Astrocyte (in vitro differentiated cells and primary cell): ENCODE measurements at regions not wholly inside any gene's neighbourhood (a gene's known extent, or its start where the extent isn't known, plus 50 kb on each side); places are given as distances from the start of the nearest gene placed in this dataset.

Source experiments
- DNase-seq: peaks from one replicate; pipeline ENCODE4 v3.0.0-alpha.2; 2010; ENCODE audit warnings: low read depth
- FAIRE-seq: peaks from 2 replicates; lab custom pipeline; 2011; peaks lifted over from hg19 to GRCh38; lab: Jason Lieb, UNC
- H2AFZ ChIP-seq: 2 replicates; pipeline ENCODE4 v1.6.0; 2012; ENCODE audit warnings: low read depth, low read length, inconsistent platforms
- H3K27ac ChIP-seq: 2 replicates; pipeline ENCODE4 v1.5.1; 2011; ENCODE audit warnings: low read depth, low read length, inconsistent platforms
- H3K27me3 ChIP-seq: 2 replicates; pipeline ENCODE4 v1.6.0; 2011; ENCODE audit warnings: low read length, inconsistent platforms; ENCODE audit not compliant: insufficient read depth
- H3K36me3 ChIP-seq: 2 replicates; pipeline ENCODE4 v1.5.1; 2011; ENCODE audit warnings: low read length, inconsistent platforms; ENCODE audit not compliant: insufficient read depth
- H3K4me1 ChIP-seq: 2 replicates; pipeline ENCODE4 v1.5.1; 2011; ENCODE audit warnings: low read length, inconsistent platforms; ENCODE audit not compliant: insufficient read depth
- H3K4me2 ChIP-seq: 2 replicates; pipeline ENCODE4 v1.6.0; 2012; ENCODE audit warnings: low read length, inconsistent platforms
- H3K4me3 ChIP-seq: 2 replicates; pipeline ENCODE4 v1.5.1; 2011; ENCODE audit warnings: low read depth, mild to moderate bottlenecking, low read length, inconsistent platforms; ENCODE audit not compliant: insufficient read depth
- H3K79me2 ChIP-seq: 2 replicates; pipeline ENCODE4 v1.6.0; 2012; ENCODE audit warnings: mild to moderate bottlenecking, low read length, inconsistent platforms; ENCODE audit not compliant: insufficient read depth
- H3K9ac ChIP-seq: 2 replicates; pipeline ENCODE4 v1.6.0; 2012; ENCODE audit warnings: mild to moderate bottlenecking, low read length, inconsistent platforms
- H3K9me3 ChIP-seq: 2 replicates; pipeline ENCODE4 v1.5.1; 2012; ENCODE audit warnings: low read depth, mild to moderate bottlenecking, low read length, inconsistent platforms; ENCODE audit not compliant: insufficient read depth
- H4K20me1 ChIP-seq: 2 replicates; pipeline ENCODE4 v1.6.0; 2012; ENCODE audit warnings: low read length, inconsistent platforms; ENCODE audit not compliant: insufficient read depth
- H3K27ac Mint-ChIP-seq: one replicate; pipeline ENCODE4 v1.8.0; 2021; ENCODE audit warnings: mild to moderate bottlenecking, mixed read lengths; ENCODE audit not compliant: unreplicated experiment
- H3K27me3 Mint-ChIP-seq: one replicate; pipeline ENCODE4 v1.8.0; 2021; ENCODE audit warnings: low read depth, mixed read lengths; ENCODE audit not compliant: unreplicated experiment
- H3K36me3 Mint-ChIP-seq: one replicate; pipeline ENCODE4 v1.8.0; 2021; ENCODE audit warnings: low read depth, mixed read lengths; ENCODE audit not compliant: unreplicated experiment
- H3K4me1 Mint-ChIP-seq: one replicate; pipeline ENCODE4 v1.8.0; 2021; ENCODE audit warnings: low read depth, mixed read lengths; ENCODE audit not compliant: unreplicated experiment
- H3K4me3 Mint-ChIP-seq: one replicate; pipeline ENCODE4 v1.8.0; 2021; ENCODE audit warnings: mild to moderate bottlenecking, moderate library complexity, mixed read lengths; ENCODE audit not compliant: unreplicated experiment
- H3K9me3 Mint-ChIP-seq: one replicate; pipeline ENCODE4 v1.8.0; 2021; ENCODE audit warnings: mild to moderate bottlenecking, mixed read lengths; ENCODE audit not compliant: unreplicated experiment
- CTCF ChIP-seq: IDR thresholded peaks from 2 replicates; pipeline ENCODE4 v1.5.1; 2011; ENCODE audit warnings: low read depth, mild to moderate bottlenecking, inconsistent platforms, low read length, moderate library complexity; ENCODE audit not compliant: insufficient read depth
- EZH2 ChIP-seq: IDR thresholded peaks from 2 replicates; pipeline ENCODE4 v1.6.1; 2012; ENCODE audit warnings: mild to moderate bottlenecking, low read length, inconsistent platforms; ENCODE audit not compliant: insufficient read depth

GRCh38 chr4:34271479-34272355 lies 1972.6 kb downstream of the ARAP2 start:
- H3K27ac ChIP-seq = no peak overlapping the region
- no peaks in the 10 kb centered on the region for H3K27me3 ChIP-seq
- no peak overlapping the region for H3K9ac ChIP-seq
- Mint-ChIP-seq H3K27me3 (no peaks in the 10 kb centered on the region), H3K4me3 (no peak overlapping the region), H3K36me3 (no peaks in the 10 kb centered on the region), H3K9me3 (no peaks in the 10 kb centered on the region), H3K27ac (no peak overlapping the region), H3K4me1 (no peaks in the 10 kb centered on the region)
- FAIRE-seq = no peak
- no peak overlapping the region for H2AFZ ChIP-seq
- no peak overlapping the region for H3K4me3 ChIP-seq
- H3K4me2 ChIP-seq = no peak overlapping the region
- H3K36me3 ChIP-seq = no peaks in the 10 kb centered on the region
- no peaks in the 10 kb centered on the region for H4K20me1 ChIP-seq
- no peaks in the 10 kb centered on the region for H3K4me1 ChIP-seq
- TF ChIP-seq CTCF = no peak
- no peak for TF ChIP-seq EZH2
- no peaks in the 10 kb centered on the region for H3K9me3 ChIP-seq
- DNase-seq = no peak
- H3K79me2 ChIP-seq = no peaks in the 10 kb centered on the region

DNA sequence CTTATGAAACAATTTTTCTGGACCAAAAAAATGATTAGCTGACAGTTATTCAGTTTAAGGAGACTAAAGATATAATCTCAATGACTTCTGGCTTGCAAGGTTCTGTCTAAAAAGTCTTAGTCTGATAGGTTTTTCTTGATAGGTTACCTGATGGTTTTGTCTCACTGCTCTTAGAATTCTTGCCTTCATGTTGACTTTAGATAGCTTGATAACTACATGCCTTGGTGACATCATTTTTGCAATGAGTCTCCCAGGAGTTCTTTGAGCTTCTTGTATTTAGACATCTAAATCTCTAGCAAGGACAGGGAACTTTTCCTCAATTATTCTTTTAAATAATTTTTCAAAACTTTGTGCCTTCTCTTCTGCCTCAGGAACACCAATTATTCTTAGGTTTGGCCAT lies 1965.3 kb downstream of the ARAP2 start:
- H3K4me2 ChIP-seq = no peak overlapping the region
- no peaks in the 10 kb centered on the region for H3K36me3 ChIP-seq
- no peaks in the 10 kb centered on the region for H4K20me1 ChIP-seq
- no peaks in the 10 kb centered on the region for H3K9me3 ChIP-seq
- H3K27me3 ChIP-seq = no peaks in the 10 kb centered on the region
- Mint-ChIP-seq H3K4me1 (no peaks in the 10 kb centered on the region), H3K4me3 (no peak overlapping the region), H3K27ac (no peak overlapping the region), H3K36me3 (no peaks in the 10 kb centered on the region), H3K27me3 (no peaks in the 10 kb centered on the region), H3K9me3 (peaks cover 3% of the 10 kb centered on the region)
- no peaks in the 10 kb centered on the region for H3K79me2 ChIP-seq
- no peak for FAIRE-seq
- H3K4me3 ChIP-seq = no peak overlapping the region
- TF ChIP-seq EZH2 (no peak), CTCF (no peak)
- no peak for DNase-seq
- no peak overlapping the region for H3K27ac ChIP-seq
- H2AFZ ChIP-seq = no peak overlapping the region
- no peak overlapping the region for H3K9ac ChIP-seq
- H3K4me1 ChIP-seq = no peaks in the 10 kb centered on the region

- Mint-ChIP-seq H3K27ac (no peak overlapping the region), H3K4me3 (no peak overlapping the region), H3K36me3 (no peaks in the 10 kb centered on the region), H3K9me3 (peaks cover 3% of the 10 kb centered on the region), H3K4me1 (no peaks in the 10 kb centered on the region), H3K27me3 (no peaks in the 10 kb centered on the region)
- DNase-seq = no peak
- H3K4me3 ChIP-seq = no peak overlapping the region
- no peaks in the 10 kb centered on the region for H3K79me2 ChIP-seq
- no peaks in the 10 kb centered on the region for H4K20me1 ChIP-seq
- no peak overlapping the region for H3K9ac ChIP-seq
- H3K36me3 ChIP-seq = no peaks in the 10 kb centered on the region
- H3K27ac ChIP-seq = no peak overlapping the region
- no peaks in the 10 kb centered on the region for H3K9me3 ChIP-seq
- H3K27me3 ChIP-seq = no peaks in the 10 kb centered on the region
- no peak for TF ChIP-seq CTCF
- no peak for TF ChIP-seq EZH2
- no peak overlapping the region for H2AFZ ChIP-seq
- FAIRE-seq = no peak
- H3K4me1 ChIP-seq = no peaks in the 10 kb centered on the region
- H3K4me2 ChIP-seq = no peak overlapping the region
Measured at GRCh38 chr4:34280131-34280530, 1964.2 kb downstream of the ARAP2 start.
